Trophoblast cell (in vitro differentiated cells and primary cell): ENCODE measurements at regions not wholly inside any gene's neighbourhood (a gene's known extent, or its start where the extent isn't known, plus 50 kb on each side); places are given as distances from the start of the nearest gene placed in this dataset.
"Not testable (repeated sequence)": the region's sequence is repeated elsewhere in the genome, so short reads cannot be mapped to it uniquely, and the experiment has no call there.

Source experiments
- DNase-seq, 2 donors: peaks; one replicate each; pipeline ENCODE4 v3.0.0-alpha.2; 2016
- H2AFZ ChIP-seq: 2 replicates; pipeline ENCODE4 v1.6.1; 2013; ENCODE audit warnings: low read length, moderate library complexity, mild to moderate bottlenecking; ENCODE audit not compliant: insufficient read depth, poor library complexity
- H2AK5ac ChIP-seq: 2 replicates; pipeline ENCODE4 v1.6.1; 2013; ENCODE audit warnings: mild to moderate bottlenecking, low read length
- H2BK120ac ChIP-seq: 2 replicates; pipeline ENCODE4 v1.6.1; 2013; ENCODE audit warnings: low read length, mild to moderate bottlenecking, moderate library complexity; ENCODE audit not compliant: insufficient read depth, poor library complexity
- H2BK12ac ChIP-seq: 2 replicates; pipeline ENCODE4 v1.6.1; 2013; ENCODE audit warnings: mild to moderate bottlenecking, low read length, moderate library complexity
- H2BK5ac ChIP-seq: 2 replicates; pipeline ENCODE4 v1.6.1; 2013; ENCODE audit warnings: low read length, low read depth, moderate library complexity, mild to moderate bottlenecking; ENCODE audit not compliant: poor library complexity
- H3K14ac ChIP-seq: 2 replicates; pipeline ENCODE4 v1.6.1; 2013; ENCODE audit warnings: mild to moderate bottlenecking, low read length
- H3K18ac ChIP-seq: 2 replicates; pipeline ENCODE4 v1.6.1; 2013; ENCODE audit warnings: mild to moderate bottlenecking, low read length
- H3K23ac ChIP-seq: 2 replicates; pipeline ENCODE4 v1.6.1; 2013; ENCODE audit warnings: low read length
- H3K27ac ChIP-seq: 2 replicates; pipeline ENCODE4 v1.5.1; 2013; ENCODE audit warnings: low read depth, mild to moderate bottlenecking, inconsistent platforms, low read length, moderate library complexity
- H3K27me3 ChIP-seq: 2 replicates; pipeline ENCODE4 v1.6.1; 2013; ENCODE audit warnings: inconsistent platforms, mild to moderate bottlenecking, low read length, moderate library complexity; ENCODE audit not compliant: insufficient read depth
- H3K36me3 ChIP-seq, 2 experiments: 1 replicate in 1 of 2; 2 replicates in 1 of 2; pipeline ENCODE4 v1.6.1; 2013; ENCODE audit warnings: low read length in 2 of 2, mild to moderate bottlenecking in 2 of 2, moderate library complexity in 1 of 2; ENCODE audit not compliant: insufficient read depth in 2 of 2, control insufficient read depth in 1 of 2
- H3K4ac ChIP-seq: 2 replicates; pipeline ENCODE4 v1.6.1; 2013; ENCODE audit warnings: low read depth, mild to moderate bottlenecking, low read length, moderate library complexity
- H3K4me1 ChIP-seq, 2 experiments: 1 replicate in 1 of 2; 2 replicates in 1 of 2; pipeline ENCODE4 v1.6.1; 2013; ENCODE audit warnings: low read length in 2 of 2, mild to moderate bottlenecking in 2 of 2, moderate library complexity in 1 of 2; ENCODE audit not compliant: insufficient read depth in 2 of 2, control insufficient read depth in 1 of 2
- H3K4me2 ChIP-seq: 2 replicates; pipeline ENCODE4 v1.6.1; 2013; ENCODE audit warnings: inconsistent platforms, mild to moderate bottlenecking, low read length, moderate library complexity
- H3K4me3 ChIP-seq: 2 replicates; pipeline ENCODE4 v1.5.1; 2013; ENCODE audit warnings: mild to moderate bottlenecking, low read depth, low read length, inconsistent platforms
- H3K79me1 ChIP-seq: one replicate; pipeline ENCODE4 v1.6.1; 2013; ENCODE audit warnings: low read length
- H3K79me2 ChIP-seq: 2 replicates; pipeline ENCODE4 v1.6.1; 2013; ENCODE audit warnings: low read length, mild to moderate bottlenecking; ENCODE audit not compliant: control insufficient read depth, insufficient read depth, poor library complexity
- H3K9ac ChIP-seq: 2 replicates; pipeline ENCODE4 v1.6.1; 2013; ENCODE audit warnings: mild to moderate bottlenecking, low read length
- H3K9me3 ChIP-seq: 2 replicates; pipeline ENCODE4 v1.6.1; 2013; ENCODE audit warnings: low read depth, mild to moderate bottlenecking, control low read depth, inconsistent platforms, low read length; ENCODE audit not compliant: insufficient read depth
- H4K12ac ChIP-seq: 2 replicates; pipeline ENCODE4 v1.6.1; 2013; ENCODE audit warnings: low read depth, mild to moderate bottlenecking, low read length, moderate library complexity
- H4K8ac ChIP-seq: 2 replicates; pipeline ENCODE4 v1.6.1; 2013; ENCODE audit warnings: low read depth, mild to moderate bottlenecking, low read length, moderate library complexity
- H4K91ac ChIP-seq: one replicate; pipeline ENCODE4 v1.6.1; 2013; ENCODE audit warnings: low read depth, mild to moderate bottlenecking, low read length, moderate library complexity
- WGBS: extraction: QIAGEN DNeasy Blood & Tissue Kit; methylation state at CpG from one replicate; pipeline ENCODE4 v1.1.7; 2013; ENCODE audit warnings: missing lambda C conversion rate; ENCODE audit not compliant: insufficient read length, insufficient coverage; ENCODE audit errors: extremely low coverage; 5-methylcytosine and 5-hydroxymethylcytosine counted together

DNA sequence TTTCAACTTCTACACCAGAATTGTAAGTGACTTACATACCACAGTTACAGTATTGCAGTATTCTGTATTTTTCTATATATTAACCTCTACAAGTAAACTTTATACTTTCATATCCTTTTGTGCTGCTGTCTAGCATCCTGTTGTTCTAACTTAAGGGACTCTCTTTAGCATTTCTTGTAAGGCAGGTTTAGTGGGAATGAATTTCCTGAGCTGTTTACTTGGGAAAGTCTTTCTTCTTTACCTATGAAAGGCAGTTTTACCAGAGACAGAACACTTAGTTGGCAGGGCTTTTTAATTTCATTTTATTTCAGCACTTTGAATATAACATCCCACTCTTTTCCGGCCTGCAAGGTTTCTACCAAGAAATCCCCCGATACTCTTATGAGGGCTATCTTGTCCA is 75.8 kb upstream of the WAC start:
- WGBS, result no CpG with 5 or more reads among the region's 2 CpGs
- Histone ChIP-seq H2AFZ (no peak overlapping the region), H3K14ac (no peak overlapping the region)

GRCh38 chr10:28457873-28458272 is 75.0 kb upstream of the WAC start:
- not testable (repeated sequence) for H2AFZ ChIP-seq, H3K9me3 ChIP-seq, H3K79me1 ChIP-seq, H2AK5ac ChIP-seq, H3K36me3 ChIP-seq, H3K27ac ChIP-seq, DNase-seq, H3K4ac ChIP-seq, H3K4me3 ChIP-seq, H3K14ac ChIP-seq, H4K12ac ChIP-seq, H4K91ac ChIP-seq, H3K79me2 ChIP-seq, H3K4me1 ChIP-seq, H3K4me2 ChIP-seq, H3K27me3 ChIP-seq, H3K23ac ChIP-seq, H2BK5ac ChIP-seq, H3K18ac ChIP-seq, H2BK120ac ChIP-seq, H2BK12ac ChIP-seq, H3K9ac ChIP-seq, H4K8ac ChIP-seq
- WGBS, result no CpG with 5 or more reads among the region's 4 CpGs

More for the DNA sequence above, 75.8 kb upstream of the WAC start:
- no peak overlapping the region for H2AK5ac ChIP-seq
- H2BK5ac ChIP-seq, result no peak overlapping the region
- H3K27me3 ChIP-seq, result no peaks in the 10 kb centered on the region
- no peak overlapping the region for H3K9ac ChIP-seq
- H3K4me1 ChIP-seq, result peaks cover 0 to 8% of the 10 kb centered on the region in 2 experiments
- peak overlapping the region; percentile 39 for H3K27ac ChIP-seq
- no peak overlapping the region for H3K23ac ChIP-seq
- no peaks in the 10 kb centered on the region for H3K36me3 ChIP-seq
- H4K12ac ChIP-seq, result no peak overlapping the region
- H3K79me1 ChIP-seq, result no peaks in the 10 kb centered on the region
- DNase-seq, result no peak
- H3K18ac ChIP-seq, result no peak overlapping the region
- H2BK120ac ChIP-seq, result no peak overlapping the region
- H4K91ac ChIP-seq, result no peak overlapping the region
- H3K4me3 ChIP-seq, result no peak overlapping the region
- H3K79me2 ChIP-seq, result no peaks in the 10 kb centered on the region
- no peaks in the 10 kb centered on the region for H3K9me3 ChIP-seq
- no peak overlapping the region for H4K8ac ChIP-seq
- no peak overlapping the region for H2BK12ac ChIP-seq
- H3K4me2 ChIP-seq, result no peak overlapping the region
- H3K4ac ChIP-seq, result no peak overlapping the region

- Histone ChIP-seq H3K4me3 (no peak overlapping the region), H3K4ac (no peak overlapping the region), H3K4me2 (no peak overlapping the region), H2BK12ac (no peak overlapping the region), H2BK5ac (no peak overlapping the region), H4K8ac (no peak overlapping the region), H3K79me1 (no peaks in the 10 kb centered on the region), H2AFZ (peak overlapping the region; percentile 9), H3K36me3 (no peaks in the 10 kb centered on the region), H3K23ac (no peak overlapping the region), H3K4me1 (peaks cover 0 to 8% of the 10 kb centered on the region in 2 experiments), H3K9me3 (no peaks in the 10 kb centered on the region), H3K9ac (no peak overlapping the region), H2BK120ac (no peak overlapping the region), H3K27ac (peak overlapping the region; percentile 0), H4K12ac (no peak overlapping the region), H3K14ac (no peak overlapping the region), H3K27me3 (no peaks in the 10 kb centered on the region), H4K91ac (no peak overlapping the region), H3K79me2 (no peaks in the 10 kb centered on the region), H2AK5ac (no peak overlapping the region), H3K18ac (no peak overlapping the region)
- WGBS, result no CpG with 5 or more reads among the region's 4 CpGs
- peak in 1 of 2 donors; percentile 9 for DNase-seq
These were observed 73.3 kb upstream of the WAC start for GRCh38 chr10:28459453-28460144.

DNA sequence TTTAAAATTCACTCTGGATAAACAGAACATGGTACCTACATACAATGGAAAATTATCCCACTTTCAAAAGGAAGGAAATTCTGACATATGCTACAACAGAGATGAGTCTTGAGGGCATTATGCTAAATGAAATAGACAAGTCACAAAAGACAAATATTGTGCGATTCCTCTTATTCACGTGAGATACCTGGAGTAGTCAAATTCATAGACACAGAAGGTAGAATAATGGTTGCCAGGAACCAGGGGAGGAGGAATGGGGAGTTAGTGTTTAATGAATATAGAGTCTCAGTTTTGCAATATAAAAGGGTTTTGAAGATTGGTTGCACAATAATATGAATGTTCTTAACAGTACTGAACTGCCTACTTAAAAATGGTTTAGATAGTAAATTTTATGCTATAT is 69.8 kb upstream of the WAC start:
- Histone ChIP-seq H3K14ac (no peak overlapping the region), H2BK12ac (no peak overlapping the region), H3K27me3 (no peaks in the 10 kb centered on the region), H3K23ac (no peak overlapping the region), H4K8ac (no peak overlapping the region), H3K79me2 (no peaks in the 10 kb centered on the region), H2BK120ac (no peak overlapping the region), H2AFZ (no peak overlapping the region), H3K4me2 (no peak overlapping the region), H3K4ac (no peak overlapping the region), H2AK5ac (no peak overlapping the region), H3K9ac (no peak overlapping the region), H4K91ac (no peak overlapping the region), H3K4me1 (peaks cover 0 to 7% of the 10 kb centered on the region in 2 experiments), H3K27ac (no peak overlapping the region), H3K79me1 (no peaks in the 10 kb centered on the region), H3K18ac (no peak overlapping the region), H3K36me3 (no peaks in the 10 kb centered on the region), H3K4me3 (no peak overlapping the region), H3K9me3 (no peaks in the 10 kb centered on the region), H4K12ac (no peak overlapping the region), H2BK5ac (no peak overlapping the region)
- WGBS, result no CpG with 5 or more reads among the region's 2 CpGs
- no peak for DNase-seq
